ENCODE measurements at regions not wholly inside any gene's neighbourhood (a gene's known extent, or its start where the extent isn't known, plus 50 kb on each side); places are given as distances from the start of the nearest gene placed in this dataset. TPM values are rescaled to one million over a fixed set of nuclear protein-coding genes. Genes with fewer than 3 reads are reported as not detected.

- H3K4me1 ChIP-seq (ENCODE audit: control insufficient read depth in 2 of 2, insufficient read depth in 2 of 2, low read length in 2 of 2), result no peaks in the 10 kb centered on the region
- no peaks in the 10 kb centered on the region for H4K20me1 ChIP-seq (ENCODE audit: control insufficient read depth, insufficient read depth, low read length, poor library complexity, severe bottlenecking)
- Mint-ChIP-seq H3K4me1 (no peaks in the 10 kb centered on the region), H3K9me3 (ENCODE audit: insufficient read depth) (no peaks in the 10 kb centered on the region), H3K27ac (no peak overlapping the region), H3K4me3 (no peak overlapping the region), H3K27me3 (peaks cover 3% of the 10 kb centered on the region)
- no peak for TF ChIP-seq CTCF (IDR thresholded peaks at IDR 0.05)
- no peak for TF ChIP-seq EZH2 (IDR thresholded peaks at IDR 0.05; ENCODE audit: borderline replicate concordance, insufficient read depth, low read depth, low read length, poor library complexity, severe bottlenecking)
- no peaks in the 10 kb centered on the region for H3K27me3 ChIP-seq (replicated peaks in 1 of 4; ENCODE audit: control extremely low read depth in 1 of 4, control insufficient read depth in 3 of 4, insufficient read depth in 4 of 4, low read length in 3 of 4)
- no peaks in the 10 kb centered on the region for H3K36me3 ChIP-seq (replicated peaks in 1 of 2; ENCODE audit: control extremely low read depth in 1 of 2, control insufficient read depth in 1 of 2, extremely low read depth in 1 of 2, insufficient read depth in 2 of 2, low read length in 1 of 2)
- H3K9ac ChIP-seq (ENCODE audit: low read length), result no peak overlapping the region
- no peak overlapping the region for H3K4me3 ChIP-seq (ENCODE audit: control extremely low read depth in 1 of 5, extremely low read depth in 1 of 5, insufficient read depth in 1 of 5, low read depth in 2 of 5, low read length in 4 of 5)
- DNase-seq (no peak), ATAC-seq (ENCODE audit: low read depth) (no peak)
- 87% methylated on average over 3 of the region's 4 CpGs for WGBS (ENCODE audit: insufficient coverage)
- no peaks in the 10 kb centered on the region for H3K79me2 ChIP-seq (ENCODE audit: control insufficient read depth, insufficient read depth, low read length)
- ChIA-PET CTCF (no interaction called here), POLR2A (no interaction called here)
- no peak overlapping the region for H3K4me2 ChIP-seq (replicated peaks; ENCODE audit: low read depth, low read length, poor library complexity, severe bottlenecking)
- H2AFZ ChIP-seq (ENCODE audit: insufficient read depth, low read depth, low read length, poor library complexity, severe bottlenecking), result no peak overlapping the region
- H3K27ac ChIP-seq (ENCODE audit: low read length in 2 of 2), result no peak overlapping the region
- intact Hi-C loops (cut with micrococcal nuclease), result no loop called here
- H3K9me3 ChIP-seq (ENCODE audit: control extremely low read depth in 1 of 3, control insufficient read depth in 2 of 3, insufficient read depth in 1 of 3, low read length in 2 of 3), result no peaks in the 10 kb centered on the region
These were observed 52.3 kb upstream of the SEMA3D start for GRCh38 chr7:85239109-85239508.

- H3K4me3 Mint-ChIP-seq, result no peak overlapping the region
- POLR2A ChIA-PET, result no interaction called here
- H3K27me3 ChIP-seq (replicated peaks in 1 of 4; ENCODE audit: control extremely low read depth in 1 of 4, control insufficient read depth in 3 of 4, insufficient read depth in 4 of 4, low read length in 3 of 4), result no peaks in the 10 kb centered on the region
- H3K79me2 ChIP-seq (ENCODE audit: control insufficient read depth, insufficient read depth, low read length), result no peaks in the 10 kb centered on the region
- H3K9me3 Mint-ChIP-seq (ENCODE audit: insufficient read depth), result no peaks in the 10 kb centered on the region
- CTCF ChIA-PET, result no interaction called here
- no peaks in the 10 kb centered on the region for H4K20me1 ChIP-seq (ENCODE audit: control insufficient read depth, insufficient read depth, low read length, poor library complexity, severe bottlenecking)
- no peaks in the 10 kb centered on the region for H3K4me1 ChIP-seq (ENCODE audit: control insufficient read depth in 2 of 2, insufficient read depth in 2 of 2, low read length in 2 of 2)
- no peak overlapping the region for H2AFZ ChIP-seq (ENCODE audit: insufficient read depth, low read depth, low read length, poor library complexity, severe bottlenecking)
- H3K27me3 Mint-ChIP-seq, result no peaks in the 10 kb centered on the region
- no peak overlapping the region for H3K27ac Mint-ChIP-seq
- no CpG with 5 or more reads among the region's 4 CpGs for WGBS (ENCODE audit: insufficient coverage)
- TF ChIP-seq EZH2 (IDR thresholded peaks at IDR 0.05; ENCODE audit: borderline replicate concordance, insufficient read depth, low read depth, low read length, poor library complexity, severe bottlenecking) (no peak), CTCF (IDR thresholded peaks at IDR 0.05) (no peak)
- no peak for DNase-seq
- H3K27ac ChIP-seq (ENCODE audit: low read length in 2 of 2), result no peak overlapping the region
- no peaks in the 10 kb centered on the region for H3K9me3 ChIP-seq (ENCODE audit: control extremely low read depth in 1 of 3, control insufficient read depth in 2 of 3, insufficient read depth in 1 of 3, low read length in 2 of 3)
- H3K4me3 ChIP-seq (ENCODE audit: control extremely low read depth in 1 of 5, extremely low read depth in 1 of 5, insufficient read depth in 1 of 5, low read depth in 2 of 5, low read length in 4 of 5), result no peak overlapping the region
- H3K4me1 Mint-ChIP-seq, result no peaks in the 10 kb centered on the region
- ATAC-seq (ENCODE audit: low read depth), result no peak
- no peak overlapping the region for H3K4me2 ChIP-seq (replicated peaks; ENCODE audit: low read depth, low read length, poor library complexity, severe bottlenecking)
- H3K36me3 ChIP-seq (replicated peaks in 1 of 2; ENCODE audit: control extremely low read depth in 1 of 2, control insufficient read depth in 1 of 2, extremely low read depth in 1 of 2, insufficient read depth in 2 of 2, low read length in 1 of 2), result no peaks in the 10 kb centered on the region
- no peak overlapping the region for H3K9ac ChIP-seq (ENCODE audit: low read length)
- intact Hi-C loops (cut with micrococcal nuclease), result no loop called here
These were observed 50.9 kb upstream of the SEMA3D start for GRCh38 chr7:85237721-85238120.

Small RNA genes in the stretch of these regions (small RNA-seq; reads per million reads assigned to genes)
- not detected for gene DYNLL1P7 (ENCODE audit: insufficient read length, low read depth, low replicate concordance)
